Mammary epithelial cell (primary cell): ENCODE measurements at regions not wholly inside any gene's neighbourhood (a gene's known extent, or its start where the extent isn't known, plus 50 kb on each side); places are given as distances from the start of the nearest gene placed in this dataset.

Source experiments
- CTCF ChIP-seq, 2 donors: IDR thresholded peaks in 1 of 2; conservative IDR thresholded peaks in 1 of 2; 2 replicates each; pipeline ENCODE4 v1.5.1; 2011 to 2012; ENCODE audit warnings: inconsistent platforms in 2 of 2, low read length in 2 of 2, mild to moderate bottlenecking in 2 of 2, control low read depth in 1 of 2, low read depth in 1 of 2; ENCODE audit not compliant: insufficient read depth in 1 of 2; ENCODE audit errors: extremely low read depth in 1 of 2
- EZH2 ChIP-seq: IDR thresholded peaks from 2 replicates; pipeline ENCODE4 v1.6.1; 2012; ENCODE audit warnings: low read length, inconsistent platforms, borderline replicate concordance

GRCh38 chr12:118534003-118534402 lies 157.6 kb downstream of the SUDS3 start:
- no peak for TF ChIP-seq CTCF (conservative IDR thresholded peaks at IDR 0.05 in 1 of 2, IDR thresholded peaks at IDR 0.05 in 1 of 2; ENCODE audit: extremely low read depth in 1 of 2, insufficient read depth in 1 of 2, low read depth in 1 of 2, low read length in 2 of 2)
- no peak for TF ChIP-seq EZH2
